PC-9 (cell line): ENCODE measurements at regions not wholly inside any gene's neighbourhood (a gene's known extent, or its start where the extent isn't known, plus 50 kb on each side); places are given as distances from the start of the nearest gene placed in this dataset.

Experiments used
- BruUV-seq: library from RNA; stranded (reverse); fragments of 400-500 nt; replicated peaks from 2 replicates; lab custom pipeline; 2021; lab: Mats Ljungman, UMichigan
- CTCF ChIA-PET: fragments of 300-600 bp; sonication (Branson Sonifier 250); formaldehyde crosslinking; loops from one replicate; lab custom pipeline; 2022; ENCODE audit warnings: antibody characterized with exemption; lab: Charles Lee
- POLR2A ChIA-PET: fragments of 300-600 bp; sonication (Branson Sonifier 250); formaldehyde crosslinking; loops from one replicate; lab custom pipeline; 2022; ENCODE audit warnings: antibody characterized with exemption; ENCODE audit not compliant: unreplicated experiment; lab: Charles Lee
- DNase-seq, 2 experiments: peaks; one replicate each; pipeline versions ENCODE4 v3.0.0 to v3.0.0-alpha.2; 2015 to 2022; ENCODE audit warnings: mixed read lengths in 1 of 2
- H2AFZ ChIP-seq: fragments of 200-600 bp; sonication (generic); 2 replicates; pipeline ENCODE4 v1.8.1; 2017; ENCODE audit warnings: antibody characterized with exemption
- H3F3A ChIP-seq: fragments of 200-600 bp; sonication (generic); 2 replicates; pipeline ENCODE4 v1.8.1; 2017; ENCODE audit warnings: antibody characterized with exemption, mild to moderate bottlenecking, low read depth; ENCODE audit not compliant: insufficient read depth
- H3K27ac ChIP-seq: fragments of 200-600 bp; sonication (generic); 2 replicates; pipeline ENCODE4 v1.6.1; 2016; ENCODE audit warnings: mixed run types
- H3K27me3 ChIP-seq: fragments of 200-600 bp; sonication (generic); 2 replicates; pipeline ENCODE4 v1.6.1; 2016; ENCODE audit warnings: low read depth, mixed run types; ENCODE audit not compliant: insufficient read depth
- H3K36me3 ChIP-seq: fragments of 200-600 bp; sonication (generic); 2 replicates; pipeline ENCODE4 v1.6.1; 2016; ENCODE audit warnings: low read depth, mixed run types
- H3K4me1 ChIP-seq: fragments of 200-600 bp; sonication (generic); replicated peaks from 2 replicates; pipeline ENCODE4 v1.6.1; 2016; ENCODE audit warnings: mixed run types; ENCODE audit not compliant: insufficient read depth
- H3K4me2 ChIP-seq: fragments of 200-600 bp; sonication (generic); 2 replicates; pipeline ENCODE4 v1.6.1; 2017; ENCODE audit warnings: mixed run types
- H3K4me3 ChIP-seq: fragments of 200-600 bp; sonication (generic); 2 replicates; pipeline ENCODE4 v1.6.1; 2016; ENCODE audit warnings: mixed run types
- H3K79me2 ChIP-seq: fragments of 200-600 bp; sonication (generic); 2 replicates; pipeline ENCODE4 v1.6.1; 2017; ENCODE audit warnings: low read depth, mixed run types
- H3K9me2 ChIP-seq: fragments of 200-600 bp; sonication (generic); 2 replicates; pipeline ENCODE4 v1.8.1; 2017; ENCODE audit warnings: mild to moderate bottlenecking; ENCODE audit not compliant: insufficient read depth
- H3K9me3 ChIP-seq: fragments of 200-600 bp; sonication (generic); 2 replicates; pipeline ENCODE4 v1.8.1; 2016; ENCODE audit warnings: low read depth; ENCODE audit not compliant: insufficient read depth
- H4K20me1 ChIP-seq: fragments of 200-600 bp; sonication (generic); 2 replicates; pipeline ENCODE4 v1.8.1; 2017; ENCODE audit not compliant: insufficient read depth
- CTCF ChIP-seq: fragments of 200-600 bp; sonication (generic); conservative IDR thresholded peaks from 2 replicates; pipeline ENCODE4 v1.6.1; 2017; ENCODE audit warnings: mixed run types, antibody characterized with exemption, mild to moderate bottlenecking, moderate library complexity
- EZH2 ChIP-seq: fragments of 200-600 bp; sonication (generic); IDR thresholded peaks from 2 replicates; pipeline ENCODE4 v1.8.0; 2017; ENCODE audit warnings: antibody characterized with exemption, low read depth
- intact Hi-C: fragments of 100-400 bp; cut with micrococcal nuclease; formaldehyde crosslinking; loops from one replicate; pipeline ENCODE4 v1.10.0; 2022; ENCODE audit not compliant: unreplicated experiment

- H3K4me2 ChIP-seq = peak overlapping the region; percentile 75
- H3K36me3 ChIP-seq = no peaks in the 10 kb centered on the region
- H3K9me3 ChIP-seq = no peaks in the 10 kb centered on the region
- H3K9me2 ChIP-seq = no peaks in the 10 kb centered on the region
- TF ChIP-seq CTCF = no peak
- no peak for TF ChIP-seq EZH2
- CTCF ChIA-PET = no interaction called here
- H3F3A ChIP-seq = no peaks in the 10 kb centered on the region
- no peaks in the 10 kb centered on the region for H3K79me2 ChIP-seq
- no peak overlapping the region for H2AFZ ChIP-seq
- peaks cover 9% of the 10 kb centered on the region; the same call in 1 of the 2 replicates for H3K4me1 ChIP-seq
- no peak overlapping the region for H3K27ac ChIP-seq
- H3K4me3 ChIP-seq = no peak overlapping the region
- POLR2A ChIA-PET = interaction anchor here (0.7 kb wide), 1 partner anchor 51 kb away, joined by 8 read pairs; no protein-coding TSS in a partner anchor
- no TSS peak for BruUV-seq
- no peaks in the 10 kb centered on the region for H3K27me3 ChIP-seq
- no peaks in the 10 kb centered on the region for H4K20me1 ChIP-seq
- intact Hi-C loops = loop anchor here (2.0 kb wide), 1 partner anchor 53 kb away; no protein-coding TSS in a partner anchor
- DNase-seq = no peak
These were observed 78.5 kb upstream of the MEF2A start for GRCh38 chr15:99487337-99487730.

GRCh38 chr15:99492275-99492674 lies 73.5 kb upstream of the MEF2A start:
- H2AFZ ChIP-seq = no peak overlapping the region
- H3K9me3 ChIP-seq = no peaks in the 10 kb centered on the region
- H3K27ac ChIP-seq = no peak overlapping the region
- no peak overlapping the region for H3K4me2 ChIP-seq
- 0 out of 2 replicates have a peak, but pooled peaks cover 1% of the 10 kb centered on the region for H3K4me1 ChIP-seq
- DNase-seq = no peak
- H3F3A ChIP-seq = no peaks in the 10 kb centered on the region
- no peaks in the 10 kb centered on the region for H3K9me2 ChIP-seq
- H3K27me3 ChIP-seq = no peaks in the 10 kb centered on the region
- H3K36me3 ChIP-seq = no peaks in the 10 kb centered on the region
- no peak overlapping the region for H3K4me3 ChIP-seq
- POLR2A ChIA-PET = no interaction called here
- no peak for TF ChIP-seq CTCF
- TF ChIP-seq EZH2 = no peak
- no peaks in the 10 kb centered on the region for H4K20me1 ChIP-seq
- CTCF ChIA-PET = no interaction called here
- no peaks in the 10 kb centered on the region for H3K79me2 ChIP-seq
- BruUV-seq = no TSS peak
- intact Hi-C loops = no loop called here

DNA sequence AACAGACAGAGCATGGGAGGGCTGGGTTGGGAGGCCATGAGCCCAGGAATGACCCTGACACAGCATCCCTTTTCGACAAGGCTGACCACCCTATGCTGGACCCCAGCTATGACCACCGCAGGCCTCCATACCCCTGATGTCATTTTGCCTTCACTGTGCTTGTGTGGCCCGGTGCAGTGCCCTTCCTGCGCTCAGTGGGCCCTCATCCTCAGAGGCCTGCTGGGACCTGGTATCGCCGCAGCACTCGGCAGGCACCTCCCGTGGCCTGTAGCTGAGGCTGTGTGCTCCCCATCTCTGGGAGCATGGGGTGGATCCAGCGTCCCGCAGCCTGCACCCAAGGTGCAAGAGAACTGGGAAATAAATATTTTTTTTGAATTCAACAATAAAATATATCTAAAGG lies 73.1 kb upstream of the MEF2A start:
- H2AFZ ChIP-seq = no peak overlapping the region
- H3F3A ChIP-seq = no peaks in the 10 kb centered on the region
- no peaks in the 10 kb centered on the region for H3K79me2 ChIP-seq
- TF ChIP-seq EZH2 (no peak), CTCF (no peak)
- H3K27ac ChIP-seq = no peak overlapping the region
- H3K9me2 ChIP-seq = no peaks in the 10 kb centered on the region
- intact Hi-C loops = no loop called here
- no peak for DNase-seq
- ChIA-PET CTCF (no interaction called here), POLR2A (no interaction called here)
- no peaks in the 10 kb centered on the region for H3K27me3 ChIP-seq
- no peaks in the 10 kb centered on the region for H3K36me3 ChIP-seq
- no peaks in the 10 kb centered on the region for H3K4me1 ChIP-seq
- H4K20me1 ChIP-seq = no peaks in the 10 kb centered on the region
- H3K4me3 ChIP-seq = no peak overlapping the region
- no peak overlapping the region for H3K4me2 ChIP-seq
- no peaks in the 10 kb centered on the region for H3K9me3 ChIP-seq
- no TSS peak for BruUV-seq
